ENCODE measurements at regions not wholly inside any gene's neighbourhood (a gene's known extent, or its start where the extent isn't known, plus 50 kb on each side); places are given as distances from the start of the nearest gene placed in this dataset.

GRCh38 chr4:115470763-115471162 is 357.3 kb upstream of the NDST4 start:
- TF ChIP-seq EZH2 (IDR thresholded peaks at IDR 0.05; ENCODE audit: low read length, unreplicated experiment), result no peak
- TF ChIP-seq, protein P1, sequence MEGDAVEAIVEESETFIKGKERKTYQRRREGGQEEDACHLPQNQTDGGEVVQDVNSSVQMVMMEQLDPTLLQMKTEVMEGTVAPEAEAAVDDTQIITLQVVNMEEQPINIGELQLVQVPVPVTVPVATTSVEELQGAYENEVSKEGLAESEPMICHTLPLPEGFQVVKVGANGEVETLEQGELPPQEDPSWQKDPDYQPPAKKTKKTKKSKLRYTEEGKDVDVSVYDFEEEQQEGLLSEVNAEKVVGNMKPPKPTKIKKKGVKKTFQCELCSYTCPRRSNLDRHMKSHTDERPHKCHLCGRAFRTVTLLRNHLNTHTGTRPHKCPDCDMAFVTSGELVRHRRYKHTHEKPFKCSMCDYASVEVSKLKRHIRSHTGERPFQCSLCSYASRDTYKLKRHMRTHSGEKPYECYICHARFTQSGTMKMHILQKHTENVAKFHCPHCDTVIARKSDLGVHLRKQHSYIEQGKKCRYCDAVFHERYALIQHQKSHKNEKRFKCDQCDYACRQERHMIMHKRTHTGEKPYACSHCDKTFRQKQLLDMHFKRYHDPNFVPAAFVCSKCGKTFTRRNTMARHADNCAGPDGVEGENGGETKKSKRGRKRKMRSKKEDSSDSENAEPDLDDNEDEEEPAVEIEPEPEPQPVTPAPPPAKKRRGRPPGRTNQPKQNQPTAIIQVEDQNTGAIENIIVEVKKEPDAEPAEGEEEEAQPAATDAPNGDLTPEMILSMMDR (conservative IDR thresholded peaks at IDR 0.05; ENCODE audit: low read depth, low read length), result no peak

All from PC-3 (cell line).